Heart left ventricle (tissue), 16 donors: ENCODE measurements at regions not wholly inside any gene's neighbourhood (a gene's known extent, or its start where the extent isn't known, plus 50 kb on each side); places are given as distances from the start of the nearest gene placed in this dataset.
A peak's percentile ranks its signal among the peaks of the same experiment; 100 is the strongest.

Experiments used
- ATAC-seq, 4 donors: fragments of 200-7000 bp; cut with Tn5 transposase; one replicate each; pipeline ENCODE4 v1.9.1; 2020 to 2022; ENCODE audit warnings: moderate library complexity in 4 of 4, mild to moderate bottlenecking in 3 of 4, moderate number of reproducible peaks in 1 of 4
- DNase-seq, 5 donors: peaks; one replicate each; pipeline ENCODE4 v3.0.0-alpha.2; 2020
- H3K27ac ChIP-seq, 12 donors: fragments of 200-600 bp; sonication (generic) in 4 of 12; one replicate each; pipeline versions ENCODE4 v1.5.0 to v1.8.0; 2016 to 2022; ENCODE audit warnings: mild to moderate bottlenecking in 2 of 12
- H3K27me3 ChIP-seq, 9 donors: fragments of 200-600 bp; sonication (generic) in 2 of 9; one replicate each; pipeline versions ENCODE4 v1.5.1 to v1.8.0; 2016 to 2022; ENCODE audit warnings: mild to moderate bottlenecking in 3 of 9
- H3K36me3 ChIP-seq, 9 donors: fragments of 200-600 bp; sonication (generic) in 2 of 9; one replicate each; pipeline versions ENCODE4 v1.5.0 to v1.8.0; 2018 to 2022; ENCODE audit warnings: mild to moderate bottlenecking in 2 of 9
- H3K4me1 ChIP-seq, 12 donors: fragments of 200-600 bp; sonication (generic) in 4 of 12; one replicate each; pipeline versions ENCODE4 v1.5.0 to v1.8.0; 2016 to 2022; ENCODE audit warnings: mild to moderate bottlenecking in 3 of 12
- H3K4me3 ChIP-seq, 12 donors: fragments of 200-600 bp; sonication (generic) in 4 of 12; one replicate each; pipeline versions ENCODE4 v1.5.0 to v1.8.0; 2017 to 2022; ENCODE audit warnings: mild to moderate bottlenecking in 9 of 12, moderate library complexity in 4 of 12
- H3K9me3 ChIP-seq, 12 donors: fragments of 200-600 bp; sonication (generic) in 4 of 12; one replicate each; pipeline versions ENCODE4 v1.5.0 to v1.8.0; 2016 to 2022; ENCODE audit warnings: mild to moderate bottlenecking in 1 of 12
- POLR2A ChIP-seq, 2 donors: fragments of 450-650 bp; IDR thresholded peaks; one replicate each; pipeline ENCODE4 v1.6.1; 2017; ENCODE audit warnings: antibody characterized with exemption in 2 of 2, mild to moderate bottlenecking in 2 of 2, moderate library complexity in 2 of 2
- WGBS, 4 donors: extraction: QIAGEN DNeasy Blood & Tissue Kit in 2 of 4; methylation state at CpG; one replicate each; pipeline versions ENCODE4 v1.1.5 to v1.1.7; 2013 to 2018; 5-methylcytosine and 5-hydroxymethylcytosine counted together
- intact Hi-C, 10 donors: fragments of 100-400 bp; cut with DNase I; formaldehyde crosslinking; loops; one replicate each; pipeline versions ENCODE4 v1.11.1 to v1.14.2; 2022
- TF ChIP-seq, protein P1 (sequence below), 12 donors: fragments of 200-600 bp; sonication (generic) in 4 of 12; IDR thresholded peaks; one replicate each; pipeline versions ENCODE4 v1.5.0 to v1.8.0; 2018 to 2022; ENCODE audit warnings: antibody characterized with exemption in 12 of 12, mild to moderate bottlenecking in 5 of 12
- donor health status: ischemic (EF 13 %, LVEDD 7.1; RV severe dilation, severe dysfunction).
- donor health status: healthy with polysubstance abuse.
- donor health status: DM: no; HTN: yes; CAD: no.
- donor health status: DM: no; HTN: no; CAD: no.
- donor health status: ischemic (EF 25% LVEDD 6.9; RV normal size, moderate dysfunction).
- donor health status: ischemic (EF 25% LVEDD 5.7; RV mildly dilated, moderate dysfunction).
- donor health status: healthy.
- donor health status: DM: yes; HTN: yes; CAD: no.
- donor health status: ischemic (EF 35%, LVEDD 5.7; RV mildly dilated, moderate dysfunction).
- donor health status: nonischemic (EF 11% LVEDD 7.7; RV severe dilation, severe dysfunction).
- donor health status: DM: yes; HTN: yes; CAD: no.
- donor health status: PGD.
- donor health status: ischemic (EF 29% LVEDD 5.4; RV normal size, mild dysfunction).
- donor health status: nonischemic (EF 23%, LVEDD 6.1; RV moderate dilation, normal function).

DNA sequence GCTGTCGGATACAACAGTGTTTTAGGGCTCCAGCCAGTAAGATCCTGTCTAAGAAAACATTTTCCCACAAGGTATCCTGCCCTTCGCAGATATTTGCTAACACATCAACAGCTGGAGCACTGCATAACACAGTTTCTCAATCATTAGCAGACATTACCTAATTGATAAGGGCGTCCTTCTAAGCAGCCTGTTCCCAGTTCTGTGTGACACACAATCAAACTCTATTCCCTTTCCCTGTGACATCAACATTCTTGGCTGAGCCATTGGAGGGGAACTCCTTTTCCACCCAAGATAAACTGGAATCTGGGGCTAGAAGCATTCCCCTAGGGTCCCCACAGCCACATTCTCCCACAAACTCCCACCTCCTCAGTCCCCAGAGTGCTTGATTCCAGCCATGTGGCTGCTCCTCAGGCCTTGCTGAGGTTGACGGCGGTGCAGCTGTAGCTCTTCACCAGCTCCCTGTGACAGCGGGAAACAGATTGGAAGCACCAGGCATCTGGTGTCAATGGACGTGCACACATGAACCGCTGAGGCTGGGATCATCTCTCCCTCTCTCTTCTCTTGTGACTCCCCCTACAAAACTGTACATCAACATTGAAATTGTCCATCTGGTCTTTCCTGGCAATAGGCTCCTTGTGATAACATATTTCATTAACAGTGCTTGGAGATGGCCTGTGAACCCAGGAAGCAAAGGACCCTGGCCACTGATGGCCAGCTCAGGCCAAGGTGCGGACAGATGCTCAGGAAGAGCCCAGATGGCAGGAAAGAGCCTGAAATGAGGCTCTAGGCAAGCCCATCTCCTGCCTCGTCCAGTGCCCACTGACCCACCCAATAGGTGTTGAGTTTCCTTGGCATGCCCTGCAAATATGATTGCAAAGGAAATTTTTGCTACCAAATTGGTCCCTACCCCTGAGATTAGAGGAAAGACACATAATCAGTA is 131.1 kb upstream of the TBX20 start:
- DNase-seq (peak; percentile 74 to 90 (median 82)), ATAC-seq (peak; percentile 84 to 92 (median 91))
- Histone ChIP-seq H3K4me3 (no peak overlapping the region), H3K4me1 (peaks cover 0 to 15% (median 2%) of the 10 kb centered on the region in 12 donors), H3K27me3 (no peaks in the 10 kb centered on the region), H3K9me3 (no peaks in the 10 kb centered on the region), H3K27ac (peak overlapping the region in 8 of 12 donors; percentile 33 to 71 (median 54)), H3K36me3 (no peaks in the 10 kb centered on the region)
- 48 to 60% (median 54%) methylated on average over 10 of the region's 10 CpGs for WGBS, 4 donors
- intact Hi-C loops: loop anchor here in 1 of 10 donors (5.0 kb wide), 1 partner anchor 32 kb away; no protein-coding TSS in a partner anchor
- TF ChIP-seq, protein P1, sequence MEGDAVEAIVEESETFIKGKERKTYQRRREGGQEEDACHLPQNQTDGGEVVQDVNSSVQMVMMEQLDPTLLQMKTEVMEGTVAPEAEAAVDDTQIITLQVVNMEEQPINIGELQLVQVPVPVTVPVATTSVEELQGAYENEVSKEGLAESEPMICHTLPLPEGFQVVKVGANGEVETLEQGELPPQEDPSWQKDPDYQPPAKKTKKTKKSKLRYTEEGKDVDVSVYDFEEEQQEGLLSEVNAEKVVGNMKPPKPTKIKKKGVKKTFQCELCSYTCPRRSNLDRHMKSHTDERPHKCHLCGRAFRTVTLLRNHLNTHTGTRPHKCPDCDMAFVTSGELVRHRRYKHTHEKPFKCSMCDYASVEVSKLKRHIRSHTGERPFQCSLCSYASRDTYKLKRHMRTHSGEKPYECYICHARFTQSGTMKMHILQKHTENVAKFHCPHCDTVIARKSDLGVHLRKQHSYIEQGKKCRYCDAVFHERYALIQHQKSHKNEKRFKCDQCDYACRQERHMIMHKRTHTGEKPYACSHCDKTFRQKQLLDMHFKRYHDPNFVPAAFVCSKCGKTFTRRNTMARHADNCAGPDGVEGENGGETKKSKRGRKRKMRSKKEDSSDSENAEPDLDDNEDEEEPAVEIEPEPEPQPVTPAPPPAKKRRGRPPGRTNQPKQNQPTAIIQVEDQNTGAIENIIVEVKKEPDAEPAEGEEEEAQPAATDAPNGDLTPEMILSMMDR (IDR thresholded peaks at IDR 0.05): no peak
- no peak for TF ChIP-seq POLR2A (IDR thresholded peaks at IDR 0.05)

DNA sequence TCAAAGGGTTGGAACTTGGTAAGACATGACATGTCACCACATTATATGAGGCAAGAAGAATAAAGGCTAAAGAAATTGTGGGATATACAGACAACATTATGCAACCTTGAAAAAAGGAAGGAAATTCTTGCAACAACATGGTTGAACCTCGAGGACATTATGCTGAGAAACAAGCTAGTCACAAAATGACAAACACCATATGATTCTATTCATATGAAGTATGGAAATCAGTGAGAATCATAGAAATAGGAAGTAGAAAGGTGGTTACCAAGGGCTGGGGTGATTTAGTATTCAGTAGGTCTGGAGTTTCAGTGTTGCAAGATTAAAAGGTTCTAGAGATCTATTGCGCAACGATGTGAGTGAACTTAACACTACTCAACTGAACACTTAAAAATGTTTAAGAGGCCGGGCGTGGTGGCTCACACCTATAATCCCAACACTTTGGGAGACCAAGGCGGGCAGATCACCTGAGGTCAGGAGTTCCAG is 126.9 kb upstream of the TBX20 start:
- no peak for DNase-seq
- 82 to 90% (median 86%) methylated on average over 6 of the region's 6 CpGs for WGBS, 4 donors
- Histone ChIP-seq H3K4me1 (peaks cover 0 to 12% (median under 1%) of the 10 kb centered on the region in 12 donors), H3K27me3 (no peaks in the 10 kb centered on the region), H3K9me3 (no peaks in the 10 kb centered on the region), H3K36me3 (no peaks in the 10 kb centered on the region), H3K4me3 (no peak overlapping the region), H3K27ac (no peak overlapping the region)
- intact Hi-C loops: loop anchor here in 1 of 10 donors (5.0 kb wide), 1 partner anchor 37 kb away; no protein-coding TSS in a partner anchor
- no peak for TF ChIP-seq POLR2A (IDR thresholded peaks at IDR 0.05)
- TF ChIP-seq, protein P1 (IDR thresholded peaks at IDR 0.05): no peak
- no peak for ATAC-seq

DNA sequence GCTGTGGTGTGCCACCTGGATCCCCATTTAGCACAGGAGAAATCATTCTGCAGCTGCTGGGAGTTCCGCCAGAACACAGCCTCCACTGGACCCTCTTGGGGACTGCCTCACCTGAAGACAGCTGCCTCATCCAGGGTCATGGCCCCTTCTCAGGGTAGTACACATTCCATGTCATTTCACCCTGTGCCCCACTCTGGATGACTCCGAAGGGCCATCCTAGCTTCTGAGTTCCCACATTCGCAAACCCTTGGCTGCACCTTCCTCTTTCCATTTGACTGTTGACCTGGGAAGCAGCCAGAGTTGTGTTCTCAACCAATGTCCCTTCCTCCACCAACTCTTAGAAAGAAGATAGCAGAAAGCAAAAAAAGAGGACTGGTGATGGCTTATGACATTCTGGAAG is 125.6 kb upstream of the TBX20 start:
- Histone ChIP-seq H3K27ac (peak overlapping the region in 1 of 12 donors; percentile 60), H3K36me3 (no peaks in the 10 kb centered on the region), H3K4me3 (peak overlapping the region in 1 of 12 donors; percentile 8), H3K4me1 (peaks cover 0 to 18% (median 4%) of the 10 kb centered on the region in 12 donors), H3K9me3 (no peaks in the 10 kb centered on the region), H3K27me3 (no peaks in the 10 kb centered on the region)
- DNase-seq: peak in 3 of 5 donors; percentile 32 to 56 (median 50)
- intact Hi-C loops: loop anchor here in 4 of 10 donors (5.0 to 10.0 kb wide), 3 partner anchors 38 to 127 kb away; partner anchors contain the start of gene TBX20 (in 4 of the 4)
- peak in 2 of 4 donors; percentile 26 to 42 for ATAC-seq
- WGBS, 4 donors: 69 to 75% (median 71%) methylated on average over 3 of the region's 3 CpGs
- TF ChIP-seq POLR2A (IDR thresholded peaks at IDR 0.05): no peak
- TF ChIP-seq, protein P1 (IDR thresholded peaks at IDR 0.05): no peak

DNA sequence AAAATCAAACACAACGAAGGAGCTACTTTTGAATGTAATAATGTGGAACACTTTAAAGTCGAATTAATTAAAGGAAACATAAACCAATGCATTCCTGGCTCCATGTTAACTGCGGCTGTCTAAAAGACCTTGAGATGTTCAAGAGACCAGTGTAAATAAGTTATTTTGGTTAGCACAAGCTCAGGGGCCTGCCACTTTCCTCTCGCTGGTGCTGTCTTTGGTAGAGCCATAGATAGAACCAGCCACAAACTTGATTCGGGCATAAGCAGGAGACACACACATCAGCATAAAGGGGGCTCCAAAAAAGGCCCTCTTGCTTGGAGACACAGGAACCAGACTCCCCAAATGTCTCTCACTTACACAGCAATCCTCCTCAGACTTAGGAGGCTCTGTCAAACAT is 121.6 kb upstream of the TBX20 start:
- Histone ChIP-seq H3K36me3 (no peaks in the 10 kb centered on the region), H3K27me3 (no peaks in the 10 kb centered on the region), H3K4me3 (no peak overlapping the region), H3K4me1 (peaks cover 0 to 25% (median 4%) of the 10 kb centered on the region in 12 donors), H3K27ac (peak overlapping the region; percentile 22 to 92 (median 66)), H3K9me3 (peaks cover 0 to 4% (median 0%) of the 10 kb centered on the region in 12 donors)
- intact Hi-C loops: loop anchor here in 6 of 10 donors (2.0 to 10.0 kb wide), 4 partner anchors 42 to 123 kb away; partner anchors contain the start of gene TBX20 (in 6 of the 6)
- DNase-seq: no peak
- 44 to 57% (median 56%) methylated on average over 5 of the region's 5 CpGs for WGBS, 4 donors
- ATAC-seq: peak in 3 of 4 donors; percentile 15 to 55 (median 27)
- TF ChIP-seq, protein P1 (IDR thresholded peaks at IDR 0.05): no peak
- no peak for TF ChIP-seq POLR2A (IDR thresholded peaks at IDR 0.05)
